ENCODE measurements at regions not wholly inside any gene's neighbourhood (a gene's known extent, or its start where the extent isn't known, plus 50 kb on each side); places are given as distances from the start of the nearest gene placed in this dataset.

GRCh38 chr16:86751076-86752030 is 173.0 kb downstream of the FOXL1 start:
- DNase-seq, result no peak

- no peak for DNase-seq
Measured at GRCh38 chr16:86752582-86753175, 174.3 kb downstream of the FOXL1 start.

- DNase-seq, result no peak
Measured at GRCh38 chr16:86753399-86753798, 175.1 kb downstream of the FOXL1 start.

GRCh38 chr16:86755571-86756006 is 177.2 kb downstream of the FOXL1 start:
- no peak for DNase-seq

- DNase-seq, result no peak
Measured at GRCh38 chr16:86756882-86757703, 178.7 kb downstream of the FOXL1 start.

GRCh38 chr16:86757704-86758040 is 179.3 kb downstream of the FOXL1 start:
- DNase-seq, result no peak

- DNase-seq, result no peak
Measured at GRCh38 chr16:86758932-86759331, 180.6 kb downstream of the FOXL1 start.

GRCh38 chr16:86761111-86762031 is 183.0 kb downstream of the FOXL1 start:
- no peak for DNase-seq

GRCh38 chr16:86762095-86762494 is 183.7 kb downstream of the FOXL1 start:
- DNase-seq, result no peak

- DNase-seq, result no peak
Measured at GRCh38 chr16:86763819-86764218, 185.5 kb downstream of the FOXL1 start.

- no peak for DNase-seq
Measured at GRCh38 chr16:86764551-86764950, 186.2 kb downstream of the FOXL1 start.

- no peak for DNase-seq
Measured at GRCh38 chr16:86765389-86766026, 187.2 kb downstream of the FOXL1 start.

- no peak for DNase-seq
Measured at GRCh38 chr16:86766700-86767099, 188.4 kb downstream of the FOXL1 start.

GRCh38 chr16:86768228-86768791 is 190.0 kb downstream of the FOXL1 start:
- DNase-seq, result no peak

- no peak for DNase-seq
Measured at GRCh38 chr16:86768999-86769398, 190.7 kb downstream of the FOXL1 start.

GRCh38 chr16:86771506-86772460 is 193.4 kb downstream of the FOXL1 start:
- DNase-seq, result no peak

GRCh38 chr16:86772671-86773353 is 194.5 kb downstream of the FOXL1 start:
- DNase-seq, result no peak

GRCh38 chr16:86773354-86773715 is 195.0 kb downstream of the FOXL1 start:
- no peak for DNase-seq

- no peak for DNase-seq
Measured at GRCh38 chr16:86774931-86775330, 196.6 kb downstream of the FOXL1 start.

- no peak for DNase-seq
Measured at GRCh38 chr16:86775511-86775921, 197.2 kb downstream of the FOXL1 start.
